HG03565 (cell line): ENCODE measurements at regions not wholly inside any gene's neighbourhood (a gene's known extent, or its start where the extent isn't known, plus 50 kb on each side); places are given as distances from the start of the nearest gene placed in this dataset.

Experiments used
- ATAC-seq: cut with Tn5 transposase; IDR thresholded peaks from one replicate; pipeline ENCODE4 v1.9.1; 2021; ENCODE audit warnings: mild to moderate bottlenecking, moderate library complexity; ENCODE audit not compliant: unreplicated experiment

DNA sequence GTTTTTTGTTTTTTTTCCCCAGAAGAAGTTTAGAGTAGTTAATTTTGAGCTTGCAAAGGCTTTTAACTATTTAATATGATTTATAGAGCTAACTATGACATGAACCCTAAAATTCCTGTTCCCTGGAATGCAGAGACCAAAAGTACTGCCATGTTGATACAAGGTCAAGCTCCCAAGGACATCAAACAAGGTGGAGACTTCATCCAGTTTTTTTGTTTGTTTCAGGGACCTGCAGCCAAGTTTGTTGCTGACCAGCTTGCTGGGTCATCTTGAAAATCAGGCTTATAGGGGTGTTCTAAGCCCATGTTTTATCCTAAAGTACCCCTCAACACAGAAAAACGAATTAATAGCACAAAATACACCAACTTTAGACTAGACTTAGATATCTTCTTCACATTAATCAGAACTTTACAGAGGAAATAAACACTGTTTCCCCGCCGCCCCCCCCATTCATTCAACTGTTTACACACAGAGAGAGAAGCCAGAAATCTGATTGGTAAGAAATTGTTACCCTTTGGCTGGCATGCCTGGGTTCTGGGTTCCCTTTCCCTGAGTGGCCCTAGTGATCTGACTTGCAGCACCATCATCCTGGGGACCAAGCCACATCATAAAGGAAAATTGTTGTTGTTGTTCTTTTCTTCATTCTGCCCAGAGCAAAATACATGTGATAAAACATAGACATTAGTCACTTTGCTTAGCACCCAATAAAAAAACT is 860.5 kb downstream of the CCSER2 start:
- no peak for ATAC-seq

DNA sequence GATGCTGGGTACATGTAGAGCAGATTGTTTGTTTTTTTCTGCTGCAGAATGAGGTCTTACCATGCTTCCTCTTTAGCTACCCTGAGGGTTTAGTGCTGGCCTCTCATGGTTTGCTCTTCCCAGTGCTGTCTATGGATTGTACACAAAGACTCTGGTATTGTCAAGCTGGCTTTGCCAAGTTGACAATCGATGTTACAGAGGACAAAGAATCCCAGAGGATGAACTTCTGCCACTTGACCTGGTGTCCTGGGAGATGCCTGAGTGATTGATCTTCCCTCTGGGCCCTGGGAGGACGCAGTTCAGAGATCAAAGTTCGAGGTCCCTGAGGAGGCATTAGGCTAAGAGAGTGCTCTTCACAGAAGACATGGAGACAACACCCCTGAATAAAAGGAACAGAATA is 865.4 kb downstream of the CCSER2 start:
- ATAC-seq, result no peak

DNA sequence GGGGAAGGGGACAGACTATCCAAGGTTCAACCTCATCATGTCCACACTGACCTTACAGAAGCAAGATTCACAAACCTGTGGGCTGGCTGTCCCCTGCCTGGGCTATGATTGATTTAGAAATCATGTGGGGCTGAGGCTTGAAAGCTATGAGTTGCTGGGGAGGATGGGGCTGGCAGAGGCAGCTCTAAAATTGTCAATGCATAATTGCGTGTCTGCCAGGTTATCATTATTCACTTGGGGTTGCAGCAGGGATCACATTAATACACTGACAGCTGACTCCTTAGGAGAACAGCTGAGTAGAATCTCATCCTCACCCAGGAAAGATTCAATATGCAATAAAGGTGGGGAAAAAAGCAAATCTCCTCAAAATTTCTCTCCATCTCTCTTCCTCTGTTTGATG is 866.3 kb downstream of the CCSER2 start:
- ATAC-seq, result no peak

DNA sequence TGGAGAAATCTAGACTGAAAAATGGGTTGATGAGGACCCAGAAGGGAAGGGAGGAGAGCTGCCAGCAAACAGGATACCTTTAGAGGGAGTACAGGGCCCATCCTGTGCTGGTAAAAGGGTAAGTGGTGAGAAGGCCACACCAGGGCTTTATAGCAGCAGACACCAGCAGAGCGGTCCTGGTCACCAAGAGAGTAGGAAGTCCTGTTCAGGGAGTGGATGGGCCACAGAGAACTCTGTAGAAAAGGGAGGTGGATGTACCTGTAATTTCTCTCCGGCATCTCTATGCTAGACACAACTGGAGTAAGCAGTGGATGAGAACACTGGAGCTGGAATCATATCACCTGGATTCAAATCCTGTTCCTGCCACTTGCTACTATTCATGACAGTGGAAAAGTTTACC is 867.2 kb downstream of the CCSER2 start:
- ATAC-seq, result no peak

DNA sequence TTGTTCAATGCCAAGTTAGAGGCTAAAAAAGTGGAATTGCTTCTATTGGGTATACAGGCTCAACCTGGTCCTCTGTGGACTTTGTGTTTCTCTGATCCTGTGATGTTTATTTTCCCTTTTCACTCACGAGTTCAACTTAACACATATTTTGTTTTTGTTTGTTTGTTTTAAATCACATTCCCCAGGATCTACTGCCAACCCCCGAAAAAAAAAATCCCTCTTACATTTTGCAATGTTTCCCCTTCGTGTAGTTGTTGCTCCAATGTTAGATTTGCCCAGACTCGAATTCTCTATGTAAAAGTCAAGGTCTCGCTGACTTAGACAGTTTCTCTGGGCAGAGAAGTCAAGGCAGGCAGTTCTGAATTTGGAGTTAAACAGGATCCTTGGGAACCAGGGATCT is 876.4 kb downstream of the CCSER2 start:
- no peak for ATAC-seq

DNA sequence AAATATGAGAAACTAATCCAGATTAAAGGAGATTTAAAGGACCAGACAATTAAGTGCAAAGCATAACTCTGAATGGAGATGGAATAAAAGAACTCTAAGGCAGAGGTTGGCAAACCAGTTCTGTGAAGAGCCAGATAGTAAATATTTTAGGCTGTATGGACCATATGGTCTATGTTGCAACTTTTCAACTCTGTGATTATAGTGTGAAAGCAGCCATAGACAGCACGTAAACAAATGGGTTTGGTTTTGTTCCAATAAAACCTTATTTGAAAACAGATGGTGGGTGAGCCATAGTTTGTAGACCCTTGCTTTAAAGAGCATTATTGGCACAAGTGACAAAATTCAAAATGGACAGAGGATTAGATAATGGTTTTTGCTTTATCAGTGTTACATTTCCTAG is 884.1 kb downstream of the CCSER2 start:
- ATAC-seq, result no peak

DNA sequence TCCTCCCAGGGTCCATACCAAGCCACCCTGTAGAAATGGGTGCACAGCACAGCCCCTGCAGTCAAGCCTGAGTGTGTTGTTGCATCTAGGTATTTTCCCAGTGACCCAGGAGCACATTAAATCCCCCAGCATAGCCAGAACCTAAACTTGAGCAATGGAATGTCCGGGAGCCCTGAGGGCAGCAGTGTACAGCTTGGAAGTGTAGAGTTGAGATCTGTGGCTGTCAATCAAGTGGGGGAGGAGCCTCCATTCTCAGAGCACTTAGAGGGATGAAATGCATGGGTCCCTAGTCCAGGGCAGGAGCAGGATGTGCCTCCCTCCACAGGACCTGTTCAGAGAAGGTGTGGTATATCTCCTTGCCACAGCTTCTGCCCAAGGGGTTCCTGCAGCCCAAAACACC is 885.1 kb downstream of the CCSER2 start:
- ATAC-seq, result no peak

DNA sequence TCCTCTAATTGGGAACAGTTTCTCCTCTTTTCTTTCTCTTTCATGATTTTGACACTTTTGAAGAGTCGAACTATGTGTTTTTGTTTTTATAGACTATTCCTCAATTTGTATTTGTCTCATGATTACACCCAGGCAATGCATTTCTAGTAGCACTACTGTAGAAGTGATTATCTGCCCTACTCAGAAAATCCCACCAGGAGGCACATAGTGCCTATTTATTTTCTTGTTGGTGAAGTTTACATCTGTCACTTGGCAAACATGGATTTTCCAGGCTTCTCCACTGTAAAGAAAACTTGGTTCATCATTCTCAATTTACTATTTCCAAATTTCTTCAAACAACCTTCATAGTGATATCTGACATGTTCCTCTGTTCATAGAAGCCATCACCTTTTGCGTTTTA is 893.9 kb downstream of the CCSER2 start:
- ATAC-seq, result no peak

DNA sequence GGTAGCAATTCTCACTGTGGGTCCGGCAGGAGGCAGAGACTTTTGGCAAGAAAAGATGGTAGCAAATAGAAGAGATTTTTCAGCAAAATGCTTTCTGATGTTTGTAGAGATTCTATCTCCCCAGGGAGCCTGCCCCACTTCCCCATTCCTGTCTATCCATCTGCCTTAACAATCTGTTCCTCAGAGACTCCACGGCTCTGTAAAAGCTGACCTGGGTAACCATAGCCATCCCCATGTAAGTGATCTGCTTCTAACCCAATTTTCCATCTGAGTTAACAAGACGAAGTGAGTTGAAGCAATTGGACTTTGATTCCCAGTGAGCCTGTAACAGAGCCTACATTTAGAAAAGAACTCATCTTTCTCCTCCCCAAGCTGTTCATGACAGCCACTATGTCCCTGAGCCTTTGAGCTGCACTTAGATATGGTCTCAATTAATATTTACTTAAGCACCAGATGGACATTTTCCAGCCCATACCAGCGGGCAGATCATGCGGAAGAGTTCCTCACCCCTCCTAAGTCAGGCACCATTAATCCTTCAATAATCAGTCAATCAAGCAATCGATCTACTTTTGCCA is 896.1 kb downstream of the CCSER2 start:
- ATAC-seq, result no peak

DNA sequence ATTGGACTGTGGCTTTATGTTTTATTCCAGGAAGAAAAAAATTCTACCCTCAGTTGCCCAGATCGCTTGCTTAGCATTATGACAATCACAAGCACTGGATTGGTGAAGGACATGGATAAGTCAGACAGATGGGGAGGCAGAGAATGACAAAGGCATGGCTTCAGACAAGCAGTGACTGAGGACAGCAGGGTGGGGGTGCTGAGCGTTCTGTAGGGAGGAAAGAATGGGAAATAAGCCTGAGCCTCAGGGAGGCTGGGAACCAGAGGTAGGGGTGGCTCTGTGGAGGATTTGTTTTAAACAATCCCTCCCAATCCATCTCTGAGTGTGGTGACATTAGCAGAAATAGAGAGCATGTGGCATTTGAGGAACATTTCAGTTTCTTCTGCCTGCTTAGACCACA is 896.9 kb downstream of the CCSER2 start:
- no peak for ATAC-seq

DNA sequence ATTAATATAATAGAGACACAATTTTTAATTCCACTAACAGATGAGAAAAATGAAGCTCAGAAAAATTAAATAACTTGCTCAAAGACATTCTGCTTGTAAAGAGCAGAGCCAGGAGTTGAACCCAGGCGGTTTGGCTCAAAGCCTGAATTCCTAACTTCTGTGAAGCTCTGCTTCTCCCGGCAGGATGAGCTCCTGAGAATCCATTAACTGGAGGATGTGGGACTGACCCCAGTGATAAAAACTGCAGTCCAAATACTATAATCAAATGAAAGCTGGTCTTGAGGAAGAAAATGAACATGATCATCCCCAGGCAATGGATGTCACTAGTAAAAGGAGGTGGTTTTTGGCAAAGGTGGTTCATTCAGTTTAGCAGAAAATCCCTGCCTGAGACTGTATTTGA is 898.2 kb downstream of the CCSER2 start:
- no peak for ATAC-seq

DNA sequence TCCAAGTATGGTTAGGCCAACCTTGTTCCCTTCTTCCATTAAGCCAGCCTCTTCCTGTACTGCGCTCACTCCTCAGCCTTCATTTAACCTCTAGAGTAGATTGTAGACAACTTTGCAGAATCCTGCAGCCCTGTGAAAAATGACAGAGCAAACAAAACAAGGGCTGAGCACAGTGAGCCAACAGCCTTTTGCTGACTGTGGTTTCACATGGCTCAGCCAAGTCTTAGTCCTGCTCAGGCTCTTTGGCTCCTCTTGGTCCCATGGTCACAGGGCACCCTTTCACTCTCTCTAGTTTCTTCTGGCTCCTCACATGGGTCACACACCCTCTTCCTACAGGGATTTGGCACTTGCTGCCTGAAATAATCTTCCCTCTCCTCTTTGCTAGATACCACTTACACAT is 900.3 kb downstream of the CCSER2 start:
- ATAC-seq, result no peak

DNA sequence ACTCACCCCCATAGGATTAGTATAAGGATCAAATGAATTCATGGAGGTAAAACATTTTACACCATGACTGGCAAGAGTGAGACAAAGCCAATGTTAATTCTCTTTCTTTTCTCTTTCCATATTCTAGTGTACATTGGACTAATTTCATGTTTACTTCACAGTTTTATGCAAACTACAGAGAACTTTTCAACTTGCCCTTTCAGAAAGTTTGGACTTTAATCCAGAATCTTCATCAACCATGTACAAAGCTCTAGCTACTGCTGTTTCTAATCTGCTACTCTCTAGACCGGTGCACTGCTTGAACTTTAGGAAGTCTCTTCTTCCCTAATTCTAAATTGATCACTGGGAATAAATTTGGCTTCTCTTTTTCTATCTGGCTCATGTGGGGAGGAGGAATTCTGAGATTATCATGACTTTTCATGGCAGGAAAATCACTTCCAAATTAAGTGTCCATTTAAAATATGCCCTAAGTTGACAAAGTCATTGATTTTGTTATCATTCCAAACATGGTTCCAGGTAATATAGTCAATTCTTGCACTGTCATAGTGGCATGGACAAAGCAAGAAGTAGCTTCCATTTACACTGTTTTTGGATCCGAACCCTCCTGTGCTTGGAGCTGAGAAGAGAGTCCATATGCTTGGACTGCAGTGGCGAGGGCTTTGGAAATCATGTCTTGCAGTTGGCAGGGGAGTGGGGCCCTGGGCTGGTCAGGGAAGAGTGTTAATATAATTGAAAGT is 903.3 kb downstream of the CCSER2 start:
- ATAC-seq, result no peak

DNA sequence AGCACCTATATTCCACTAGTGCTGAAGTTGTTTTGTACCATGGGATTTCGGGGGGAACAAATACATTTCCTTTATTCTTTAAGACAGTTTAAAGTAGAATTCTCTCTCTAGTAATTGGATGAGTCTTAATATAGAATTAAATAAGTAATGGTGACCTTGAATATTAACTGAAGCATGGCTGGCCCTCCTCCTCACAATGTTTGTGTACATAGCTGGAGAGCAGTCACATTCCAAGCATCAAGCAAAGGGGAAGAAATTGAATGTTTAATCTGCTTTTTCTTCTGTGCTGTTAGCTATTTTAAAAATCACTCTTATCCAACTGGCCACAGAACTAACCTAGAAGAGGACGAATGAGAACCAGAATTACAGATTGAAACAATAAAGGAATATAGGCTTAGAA is 906.9 kb downstream of the CCSER2 start:
- ATAC-seq, result no peak

DNA sequence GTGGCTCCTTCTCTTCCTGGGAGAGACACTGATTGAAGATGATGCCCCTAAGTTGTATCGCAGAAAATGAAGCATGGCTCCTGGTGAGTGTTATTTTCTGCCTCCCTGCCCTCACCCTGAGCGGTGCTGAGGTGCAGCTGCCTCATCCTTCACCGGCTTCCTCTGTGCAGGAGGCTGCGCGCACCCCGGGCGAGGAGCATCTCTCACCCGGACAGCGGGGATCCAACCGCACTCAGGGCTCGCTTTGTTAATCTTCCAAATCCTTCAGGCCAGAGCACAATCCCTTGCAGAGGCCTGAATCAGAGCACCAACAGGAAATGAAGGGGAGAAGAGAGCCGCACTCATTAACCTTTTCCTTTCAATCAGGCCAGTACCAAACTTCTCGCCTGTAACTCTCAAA is 910.3 kb downstream of the CCSER2 start:
- ATAC-seq, result no peak

DNA sequence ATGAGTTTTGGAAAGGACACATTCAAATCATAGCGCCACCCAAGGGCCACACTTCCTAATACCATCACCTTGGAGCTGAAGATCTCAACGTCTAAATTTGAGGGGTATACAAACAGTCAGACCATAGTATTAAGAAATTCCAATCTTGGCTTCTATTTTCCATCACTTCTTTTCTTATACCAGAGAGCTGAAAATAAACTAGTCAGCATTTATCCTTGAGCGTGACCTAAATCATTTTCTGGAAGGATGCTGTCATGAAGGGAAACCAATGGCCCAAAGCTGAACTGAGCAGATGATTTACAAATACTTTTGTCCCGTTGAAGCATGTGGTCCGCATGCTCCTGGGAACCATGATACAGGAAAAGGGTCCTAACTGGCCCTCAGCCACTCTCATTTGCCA is 921.9 kb downstream of the CCSER2 start:
- no peak for ATAC-seq

DNA sequence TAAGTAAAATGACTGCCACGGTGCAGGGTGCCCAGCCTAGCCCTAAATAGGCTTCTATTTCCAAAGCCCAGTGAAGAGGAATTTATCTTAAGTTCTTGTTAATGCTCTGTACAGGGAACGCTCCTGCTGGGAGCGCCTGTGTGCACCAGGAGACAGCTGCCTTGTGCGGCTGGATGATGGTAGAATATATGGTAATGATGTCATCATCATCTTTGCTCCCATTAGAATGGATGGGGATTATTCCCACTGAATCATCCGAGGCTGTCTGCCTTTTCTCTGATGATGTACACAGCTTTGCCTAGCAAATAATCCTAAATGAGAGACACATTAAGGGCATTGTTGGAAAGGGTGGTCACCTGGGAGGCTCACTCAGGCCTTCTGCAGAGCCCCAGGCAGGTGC is 928.1 kb downstream of the CCSER2 start:
- no peak for ATAC-seq

DNA sequence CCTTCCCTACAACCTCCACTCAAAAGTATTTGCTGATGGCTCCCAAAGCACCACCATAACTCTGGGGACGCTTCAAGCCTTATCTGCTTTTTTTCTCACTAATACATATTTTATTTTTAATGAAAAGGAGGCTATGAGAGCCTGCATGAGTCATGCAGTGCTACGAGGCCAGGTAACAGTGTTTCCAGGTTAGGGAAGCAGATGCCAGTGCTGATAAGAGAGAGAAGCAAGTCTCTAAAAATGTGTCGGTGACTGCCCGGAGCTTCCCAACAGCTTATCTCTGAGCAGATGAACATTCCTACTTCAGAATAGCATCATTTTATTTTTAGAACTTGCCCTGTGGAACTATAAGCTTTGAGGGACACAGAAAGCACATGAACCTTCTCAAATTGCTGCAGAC is 931.5 kb downstream of the CCSER2 start:
- no peak for ATAC-seq

DNA sequence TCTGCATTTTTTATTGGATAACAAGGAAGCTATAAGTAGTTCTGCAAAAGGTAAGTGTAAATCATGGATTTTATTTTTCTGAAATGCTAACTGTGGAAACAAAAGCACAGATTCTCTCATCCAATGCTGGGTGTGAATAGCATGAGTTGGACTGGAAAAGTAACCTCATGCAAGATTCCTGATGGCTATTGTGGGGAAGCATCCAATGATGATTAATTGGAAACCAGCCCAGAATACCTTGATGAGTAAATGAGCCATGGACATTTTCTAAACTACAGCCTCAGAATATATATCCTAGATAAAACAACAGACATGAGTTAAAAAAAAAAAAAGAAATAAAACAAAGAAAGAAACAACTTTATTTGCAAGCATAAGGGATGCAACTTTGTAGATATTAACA is 934.6 kb downstream of the CCSER2 start:
- ATAC-seq, result no peak

DNA sequence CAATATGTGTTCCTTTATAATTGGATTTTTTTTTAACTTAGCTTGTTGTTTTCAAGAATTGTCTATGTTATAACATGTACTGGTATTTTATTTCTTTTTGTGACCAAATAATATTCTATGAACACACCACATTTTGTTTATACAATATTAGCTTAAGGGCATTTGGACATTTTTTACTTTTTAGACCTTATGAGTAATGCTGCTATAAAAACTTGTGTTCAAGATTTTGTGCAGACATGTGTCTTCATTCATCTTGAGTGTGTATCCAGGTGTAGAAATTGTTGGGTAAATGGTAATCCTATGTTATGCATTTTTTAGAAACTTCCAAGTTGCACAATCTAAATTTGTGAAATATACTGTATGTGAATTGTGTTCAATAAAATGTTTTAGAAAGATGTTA is 936.7 kb downstream of the CCSER2 start:
- ATAC-seq, result no peak

DNA sequence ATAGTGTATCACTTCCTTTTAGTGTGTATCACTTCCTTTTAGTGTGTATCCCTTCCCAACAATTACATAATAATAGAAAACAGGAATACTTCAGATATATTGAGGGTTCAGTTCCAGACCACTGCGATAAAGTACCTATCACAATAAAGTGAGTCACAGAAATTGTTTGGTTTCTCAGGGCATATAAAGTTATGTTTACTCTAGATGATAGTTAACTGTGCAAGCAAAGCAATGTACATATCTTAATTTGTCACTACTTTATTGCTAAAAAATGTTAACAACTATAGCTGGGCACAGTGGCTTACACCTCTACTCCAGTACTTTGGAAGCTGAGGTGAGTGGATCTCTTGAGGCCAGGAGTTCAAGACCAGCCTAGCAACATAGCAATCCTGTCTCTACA is 938.4 kb downstream of the CCSER2 start:
- ATAC-seq, result no peak

DNA sequence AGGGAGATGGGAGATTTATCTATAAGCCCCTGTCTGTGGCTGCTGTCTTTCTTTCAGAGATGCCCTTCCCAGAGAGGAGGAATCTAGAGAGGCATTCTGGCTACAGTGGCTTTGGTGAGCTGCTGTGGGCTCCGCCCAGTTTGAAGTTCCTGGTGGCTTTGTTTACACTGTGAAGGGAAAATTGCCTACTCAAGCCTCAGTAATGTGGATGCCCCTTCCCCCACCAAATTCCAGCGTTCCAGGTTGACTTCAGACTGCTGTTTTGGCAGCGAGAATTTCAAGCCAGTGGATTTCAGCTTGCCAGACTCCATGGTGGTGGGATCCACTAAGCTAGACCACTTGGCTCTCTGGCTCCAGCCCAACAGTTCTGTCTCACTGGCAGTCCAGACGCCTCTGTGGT is 951.6 kb downstream of the CCSER2 start:
- ATAC-seq, result no peak
